Lower leg skin (tissue), 3 donors: ENCODE measurements at regions not wholly inside any gene's neighbourhood (a gene's known extent, or its start where the extent isn't known, plus 50 kb on each side); places are given as distances from the start of the nearest gene placed in this dataset.

Experiments used
- POLR2A ChIP-seq, 2 donors: fragments of 450-650 bp; IDR thresholded peaks; one replicate each; pipeline ENCODE4 v1.6.1; 2016 to 2017; ENCODE audit warnings: antibody characterized with exemption in 2 of 2, mild to moderate bottlenecking in 1 of 2, moderate library complexity in 1 of 2
- TF ChIP-seq, protein P1 (sequence below), 3 donors: fragments of 450-650 bp; IDR thresholded peaks; one replicate each; pipeline ENCODE4 v1.5.1; 2016; ENCODE audit warnings: antibody characterized with exemption in 3 of 3, mild to moderate bottlenecking in 3 of 3, moderate library complexity in 2 of 3

DNA sequence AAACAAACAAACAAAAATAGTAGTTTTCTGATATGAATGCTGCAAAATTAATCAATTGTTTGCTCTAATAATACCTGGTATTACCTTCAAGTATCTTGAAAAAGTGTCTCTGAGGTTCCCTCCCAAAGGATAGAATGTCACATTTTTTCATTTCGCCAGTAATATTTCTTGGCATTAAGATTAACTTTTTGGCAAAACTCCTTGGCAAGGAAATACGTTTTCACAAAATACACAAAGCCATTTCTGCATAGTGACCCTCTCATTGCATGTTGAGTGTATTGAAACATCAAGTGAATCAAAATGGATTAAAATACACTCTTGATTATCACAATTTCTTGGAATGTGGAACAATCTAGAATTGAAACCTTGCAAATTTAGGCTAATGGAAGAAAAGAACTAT lies 230.5 kb downstream of the ATPSCKMT start:
- TF ChIP-seq POLR2A (IDR thresholded peaks at IDR 0.05): no peak
- TF ChIP-seq, protein P1, sequence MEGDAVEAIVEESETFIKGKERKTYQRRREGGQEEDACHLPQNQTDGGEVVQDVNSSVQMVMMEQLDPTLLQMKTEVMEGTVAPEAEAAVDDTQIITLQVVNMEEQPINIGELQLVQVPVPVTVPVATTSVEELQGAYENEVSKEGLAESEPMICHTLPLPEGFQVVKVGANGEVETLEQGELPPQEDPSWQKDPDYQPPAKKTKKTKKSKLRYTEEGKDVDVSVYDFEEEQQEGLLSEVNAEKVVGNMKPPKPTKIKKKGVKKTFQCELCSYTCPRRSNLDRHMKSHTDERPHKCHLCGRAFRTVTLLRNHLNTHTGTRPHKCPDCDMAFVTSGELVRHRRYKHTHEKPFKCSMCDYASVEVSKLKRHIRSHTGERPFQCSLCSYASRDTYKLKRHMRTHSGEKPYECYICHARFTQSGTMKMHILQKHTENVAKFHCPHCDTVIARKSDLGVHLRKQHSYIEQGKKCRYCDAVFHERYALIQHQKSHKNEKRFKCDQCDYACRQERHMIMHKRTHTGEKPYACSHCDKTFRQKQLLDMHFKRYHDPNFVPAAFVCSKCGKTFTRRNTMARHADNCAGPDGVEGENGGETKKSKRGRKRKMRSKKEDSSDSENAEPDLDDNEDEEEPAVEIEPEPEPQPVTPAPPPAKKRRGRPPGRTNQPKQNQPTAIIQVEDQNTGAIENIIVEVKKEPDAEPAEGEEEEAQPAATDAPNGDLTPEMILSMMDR (IDR thresholded peaks at IDR 0.05): no peak
